ENCODE measurements at regions not wholly inside any gene's neighbourhood (a gene's known extent, or its start where the extent isn't known, plus 50 kb on each side); places are given as distances from the start of the nearest gene placed in this dataset.

GRCh38 chrX:17930850-17931249, 69.8 kb upstream of the RAI2 start:
- DNase-seq, result no peak
- 50 to 76% (median 67%) methylated on average over 4 of the region's 4 CpGs for WGBS, 5 donors
- Histone ChIP-seq H3K9me3 (peaks cover 0 to 5% (median 0%) of the 10 kb centered on the region in 8 donors), H3K27ac (no peak overlapping the region), H3K4me3 (no peak overlapping the region), H3K27me3 (replicated peaks in 1 of 7) (no peaks in the 10 kb centered on the region), H3K4me1 (no peaks in the 10 kb centered on the region), H3K36me3 (no peaks in the 10 kb centered on the region)
- TF ChIP-seq CTCF (IDR thresholded peaks at IDR 0.05 in 8 of 11, conservative IDR thresholded peaks at IDR 0.05 in 3 of 11) (no peak), POLR2A (IDR thresholded peaks at IDR 0.05) (no peak), POLR2AphosphoS5 (IDR thresholded peaks at IDR 0.05) (no peak)
- intact Hi-C loops (cut with DNase I; ENCODE audit: low total_unique reads), result no loop called here

- Histone ChIP-seq H3K36me3 (no peaks in the 10 kb centered on the region), H3K27me3 (replicated peaks in 1 of 7) (no peaks in the 10 kb centered on the region), H3K27ac (no peak overlapping the region), H3K4me1 (no peaks in the 10 kb centered on the region), H3K4me3 (no peak overlapping the region), H3K9me3 (peaks cover 0 to 10% (median 0%) of the 10 kb centered on the region in 8 donors)
- DNase-seq, result no peak
- intact Hi-C loops (cut with DNase I; ENCODE audit: low total_unique reads), result no loop called here
- TF ChIP-seq POLR2A (IDR thresholded peaks at IDR 0.05), result no peak
- TF ChIP-seq CTCF (IDR thresholded peaks at IDR 0.05 in 8 of 11, conservative IDR thresholded peaks at IDR 0.05 in 3 of 11), result no peak
- TF ChIP-seq POLR2AphosphoS5 (IDR thresholded peaks at IDR 0.05), result no peak
These were observed 62.4 kb upstream of the RAI2 start for GRCh38 chrX:17923546-17923945.

GRCh38 chrX:17922303-17922702, 61.2 kb upstream of the RAI2 start:
- H3K9me3 ChIP-seq, result peaks cover 0 to 10% (median 0%) of the 10 kb centered on the region in 8 donors
- no peaks in the 10 kb centered on the region for H3K27me3 ChIP-seq (replicated peaks in 1 of 7)
- no peak overlapping the region for H3K27ac ChIP-seq
- WGBS, 5 donors, result 73 to 87% (median 83%) methylated on average over 5 of the region's 5 CpGs
- intact Hi-C loops (cut with DNase I; ENCODE audit: low total_unique reads), result no loop called here
- no peak for TF ChIP-seq POLR2A (IDR thresholded peaks at IDR 0.05)
- no peak for TF ChIP-seq CTCF (IDR thresholded peaks at IDR 0.05 in 8 of 11, conservative IDR thresholded peaks at IDR 0.05 in 3 of 11)
- TF ChIP-seq POLR2AphosphoS5 (IDR thresholded peaks at IDR 0.05), result no peak
- DNase-seq, result no peak
- no peaks in the 10 kb centered on the region for H3K4me1 ChIP-seq
- H3K4me3 ChIP-seq, result no peak overlapping the region
- no peaks in the 10 kb centered on the region for H3K36me3 ChIP-seq

- no peak for DNase-seq
- no peak for TF ChIP-seq CTCF (IDR thresholded peaks at IDR 0.05 in 8 of 11, conservative IDR thresholded peaks at IDR 0.05 in 3 of 11)
- no peak for TF ChIP-seq POLR2A (IDR thresholded peaks at IDR 0.05)
- TF ChIP-seq POLR2AphosphoS5 (IDR thresholded peaks at IDR 0.05), result no peak
- H3K27ac ChIP-seq, result no peak overlapping the region
- no peaks in the 10 kb centered on the region for H3K9me3 ChIP-seq
- 59 to 81% (median 74%) methylated on average over 6 of the region's 6 CpGs for WGBS, 5 donors
- no peaks in the 10 kb centered on the region for H3K27me3 ChIP-seq (replicated peaks in 1 of 7)
- no peak overlapping the region for H3K4me3 ChIP-seq
- no peaks in the 10 kb centered on the region for H3K36me3 ChIP-seq
- H3K4me1 ChIP-seq, result no peaks in the 10 kb centered on the region
- intact Hi-C loops (cut with DNase I; ENCODE audit: low total_unique reads), result no loop called here
These were observed 58.9 kb upstream of the RAI2 start for GRCh38 chrX:17919896-17920446.
